ENCODE measurements at regions not wholly inside any gene's neighbourhood (a gene's known extent, or its start where the extent isn't known, plus 50 kb on each side); places are given as distances from the start of the nearest gene placed in this dataset.

- in situ Hi-C loops (cut with MboI; ENCODE audit: low sequenced_read_pairs): no loop called here
- H4K91ac ChIP-seq (ENCODE audit: insufficient read depth, low read depth, low read length): no peak overlapping the region
- no peak overlapping the region for H3K18ac ChIP-seq (ENCODE audit: low read depth, low read length)
- H2AK5ac ChIP-seq (ENCODE audit: low read depth, low read length): no peak overlapping the region
- WGBS, 2 experiments (ENCODE audit: extremely low coverage in 2 of 2, insufficient read length in 1 of 2): no CpG with 5 or more reads among the region's 8 CpGs
- no peaks in the 10 kb centered on the region for H3K9me1 ChIP-seq (ENCODE audit: insufficient read depth, low read length)
- H3K9ac ChIP-seq (ENCODE audit: low read depth, low read length): no peak overlapping the region
- intact Hi-C loops (cut with micrococcal nuclease): no loop called here
- no peak overlapping the region for H2AFZ ChIP-seq (replicated peaks; ENCODE audit: low read length, poor library complexity)
- H4K5ac ChIP-seq (ENCODE audit: low read depth, low read length): no peak overlapping the region
- H3K36me3 ChIP-seq (ENCODE audit: control insufficient read depth, insufficient read depth, low read length): no peaks in the 10 kb centered on the region
- no peak overlapping the region for H3K4ac ChIP-seq (ENCODE audit: low read depth, low read length)
- H2BK20ac ChIP-seq (ENCODE audit: low read depth, low read length): no peak overlapping the region
- H2AK9ac ChIP-seq (replicated peaks; ENCODE audit: low read depth, low read length, poor library complexity): no peak overlapping the region
- no peak overlapping the region for H3K4me2 ChIP-seq (ENCODE audit: low read depth, low read length)
- DNase-seq: no peak
- no peak overlapping the region for H3K4me3 ChIP-seq (ENCODE audit: insufficient read depth, low read depth, low read length)
- no peak for TF ChIP-seq MAZ (IDR thresholded peaks at IDR 0.05; ENCODE audit: borderline replicate concordance, low read depth, low read length)
- TF ChIP-seq NFE2L2 (IDR thresholded peaks at IDR 0.05; ENCODE audit: low read depth, low read length): no peak
- no peak for TF ChIP-seq USF2 (IDR thresholded peaks at IDR 0.05; ENCODE audit: low read depth, low read length)
- TF ChIP-seq MAFK (IDR thresholded peaks at IDR 0.05; ENCODE audit: low read depth, low read length): no peak
- no peak for TF ChIP-seq CHD1 (IDR thresholded peaks at IDR 0.05; ENCODE audit: low read depth, low read length)
- TF ChIP-seq RAD21 (IDR thresholded peaks at IDR 0.05; ENCODE audit: low read length): no peak
- TF ChIP-seq CEBPB (IDR thresholded peaks at IDR 0.05; ENCODE audit: low read depth, low read length): no peak
- no peak for TF ChIP-seq FOS (IDR thresholded peaks at IDR 0.05; ENCODE audit: low read depth, low read length)
- no peak for TF ChIP-seq BHLHE40 (IDR thresholded peaks at IDR 0.05; ENCODE audit: low read depth, low read length)
- TF ChIP-seq RCOR1 (IDR thresholded peaks at IDR 0.05; ENCODE audit: insufficient replicate concordance, low read length): no peak
- TF ChIP-seq CTCF (conservative IDR thresholded peaks at IDR 0.05; ENCODE audit: low read depth, low read length): no peak
- no peak for TF ChIP-seq RFX5 (IDR thresholded peaks at IDR 0.05; ENCODE audit: low read depth, low read length)
- TF ChIP-seq POLR2A (IDR thresholded peaks at IDR 0.05; ENCODE audit: low read depth, low read length): no peak
- no peak for TF ChIP-seq MXI1 (IDR thresholded peaks at IDR 0.05; ENCODE audit: borderline replicate concordance, low read depth, low read length)
- no peak for TF ChIP-seq SMC3 (IDR thresholded peaks at IDR 0.05; ENCODE audit: low read depth, low read length)
- TF ChIP-seq ELK1 (IDR thresholded peaks at IDR 0.05; ENCODE audit: borderline replicate concordance, low read depth, low read length): no peak
- H3K79me1 ChIP-seq (ENCODE audit: low read depth in 1 of 2, low read length in 2 of 2): no peaks in the 10 kb centered on the region
- CTCF ChIA-PET: no interaction called here
- dilution Hi-C loops (cut with HindIII; ENCODE audit: low sequenced_read_pairs, unreplicated experiment): no loop called here
- POLR2A ChIA-PET (ENCODE audit: unreplicated experiment): no interaction called here
- H2BK5ac ChIP-seq (ENCODE audit: low read depth, low read length, poor library complexity, severe bottlenecking): no peak overlapping the region
- H4K20me1 ChIP-seq (ENCODE audit: insufficient read depth, low read length): no peaks in the 10 kb centered on the region
- no peaks in the 10 kb centered on the region for H3K4me1 ChIP-seq (ENCODE audit: control insufficient read depth, insufficient read depth, low read length)
- H3K27ac ChIP-seq (ENCODE audit: insufficient read depth, low read length): no peak overlapping the region
- no peak overlapping the region for H3K23ac ChIP-seq (ENCODE audit: low read depth, low read length)
- H2BK120ac ChIP-seq (ENCODE audit: low read depth, low read length): no peak overlapping the region
- BruUV-seq (replicated peaks): no TSS peak
- H4K8ac ChIP-seq (ENCODE audit: low read depth in 2 of 2, low read length in 2 of 2): no peak overlapping the region
- no peak overlapping the region for H2BK15ac ChIP-seq (ENCODE audit: low read depth, low read length)
- H3K27me3 ChIP-seq (ENCODE audit: control insufficient read depth, insufficient read depth, low read length): no peaks in the 10 kb centered on the region
- no peak overlapping the region for H3K14ac ChIP-seq (replicated peaks; ENCODE audit: low read depth, low read length)
- no peak overlapping the region for H3K56ac ChIP-seq (ENCODE audit: extremely low read depth, insufficient read depth, low read length)
- H3K9me3 ChIP-seq (ENCODE audit: control insufficient read depth, insufficient read depth, low read length): peaks cover 51% of the 10 kb centered on the region
- ATAC-seq (ENCODE audit: low read depth): no peak
Measured at GRCh38 chr22:48098243-48098920, 1335.9 kb downstream of the TBC1D22A start.

Measured in IMR-90 (cell line).